GM18498 (cell line): ENCODE measurements at regions not wholly inside any gene's neighbourhood (a gene's known extent, or its start where the extent isn't known, plus 50 kb on each side); places are given as distances from the start of the nearest gene placed in this dataset.

Experiments used
- ATAC-seq: cut with Tn5 transposase; IDR thresholded peaks from one replicate; pipeline ENCODE4 v1.9.1; 2021; ENCODE audit warnings: mild to moderate bottlenecking, moderate library complexity; ENCODE audit not compliant: unreplicated experiment

DNA sequence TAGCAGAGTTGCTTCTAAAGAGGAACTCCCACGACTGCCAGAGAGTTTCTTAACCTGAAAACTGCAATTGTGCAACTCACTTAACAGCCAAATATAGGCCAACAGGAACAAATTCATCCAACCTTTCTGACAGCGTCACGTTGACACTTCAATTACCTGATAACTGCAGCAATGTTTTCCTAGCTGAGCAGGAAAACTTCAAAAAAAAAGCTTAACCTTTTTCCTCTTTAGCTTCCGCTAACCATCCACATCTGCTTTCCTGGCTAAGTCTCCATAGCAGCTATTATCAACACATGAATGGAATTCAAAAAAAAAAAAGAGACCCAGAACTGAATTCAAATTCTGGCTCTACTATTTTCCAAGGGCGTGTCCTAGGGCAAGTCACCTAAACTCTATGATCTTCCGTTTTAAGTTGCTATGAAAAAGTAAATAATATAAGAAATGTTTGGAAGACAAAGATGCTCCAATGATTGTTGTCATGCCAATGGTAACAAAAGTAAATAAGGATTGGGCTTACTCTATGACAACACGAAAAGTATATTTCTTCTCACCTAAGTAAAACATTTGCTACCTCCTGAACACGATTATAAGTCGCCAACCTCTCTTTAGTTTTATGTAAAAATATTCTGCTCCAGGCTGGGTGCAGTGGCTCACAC is 524.6 kb upstream of the JARID2 start:
- no peak for ATAC-seq

GRCh38 chr6:14722001-14722562 is 523.8 kb upstream of the JARID2 start:
- ATAC-seq, result no peak

GRCh38 chr6:14722704-14723103 is 523.2 kb upstream of the JARID2 start:
- no peak for ATAC-seq

GRCh38 chr6:14723535-14724086 is 522.3 kb upstream of the JARID2 start:
- no peak for ATAC-seq

DNA sequence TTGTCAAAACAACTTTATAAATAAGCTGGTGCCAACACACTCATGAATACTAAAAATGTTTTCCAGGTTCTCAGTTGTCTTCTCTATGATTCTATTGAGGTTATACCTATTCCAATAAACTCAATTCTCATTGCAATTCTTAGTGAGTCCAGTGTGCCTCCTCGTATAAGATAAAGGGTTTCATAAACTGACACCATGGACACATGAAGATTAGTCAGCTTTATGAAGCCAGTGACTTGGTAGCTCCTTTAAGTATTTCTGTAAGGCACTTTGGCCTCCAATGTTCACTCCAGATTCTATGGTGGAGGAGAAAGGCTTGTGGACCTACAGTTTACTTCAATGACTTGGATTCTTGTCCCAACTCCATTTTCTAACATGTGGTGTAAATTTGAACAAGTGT is 521.3 kb upstream of the JARID2 start:
- ATAC-seq, result no peak

DNA sequence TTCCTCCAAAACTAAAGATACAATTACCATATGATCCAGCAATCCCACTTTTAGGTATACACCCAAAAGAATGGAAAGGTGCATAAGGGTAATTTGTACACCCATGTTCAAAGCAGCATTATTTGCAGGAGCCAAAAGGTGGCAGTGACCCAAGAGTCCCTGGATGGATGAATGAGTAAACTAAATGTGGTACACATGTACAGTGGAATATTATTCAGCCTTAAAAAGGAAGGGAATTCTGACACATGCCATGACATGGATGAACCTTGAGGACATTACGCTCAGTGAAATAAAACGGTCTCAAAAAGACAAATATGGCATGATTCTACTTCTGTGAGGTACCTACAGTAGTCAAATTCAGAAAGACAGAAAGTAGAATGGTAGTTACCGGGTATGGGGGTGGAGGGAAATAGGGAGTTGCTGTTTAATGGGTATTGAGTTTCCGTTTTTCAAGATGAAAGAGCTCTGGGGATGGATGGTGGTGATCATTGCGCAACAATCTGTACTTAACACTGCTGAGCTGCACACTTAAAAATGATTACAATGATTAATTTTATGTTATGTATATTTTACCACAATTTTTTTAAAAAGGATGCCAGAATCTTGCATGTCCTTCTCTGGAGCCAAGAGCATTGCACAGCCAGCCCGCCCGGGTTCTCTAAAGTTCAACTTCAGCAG is 518.9 kb upstream of the JARID2 start:
- no peak for ATAC-seq

GRCh38 chr6:14727494-14728395 is 518.1 kb upstream of the JARID2 start:
- ATAC-seq, result no peak

- ATAC-seq, result no peak
Observed at GRCh38 chr6:14728396-14729024, 517.4 kb upstream of the JARID2 start.

DNA sequence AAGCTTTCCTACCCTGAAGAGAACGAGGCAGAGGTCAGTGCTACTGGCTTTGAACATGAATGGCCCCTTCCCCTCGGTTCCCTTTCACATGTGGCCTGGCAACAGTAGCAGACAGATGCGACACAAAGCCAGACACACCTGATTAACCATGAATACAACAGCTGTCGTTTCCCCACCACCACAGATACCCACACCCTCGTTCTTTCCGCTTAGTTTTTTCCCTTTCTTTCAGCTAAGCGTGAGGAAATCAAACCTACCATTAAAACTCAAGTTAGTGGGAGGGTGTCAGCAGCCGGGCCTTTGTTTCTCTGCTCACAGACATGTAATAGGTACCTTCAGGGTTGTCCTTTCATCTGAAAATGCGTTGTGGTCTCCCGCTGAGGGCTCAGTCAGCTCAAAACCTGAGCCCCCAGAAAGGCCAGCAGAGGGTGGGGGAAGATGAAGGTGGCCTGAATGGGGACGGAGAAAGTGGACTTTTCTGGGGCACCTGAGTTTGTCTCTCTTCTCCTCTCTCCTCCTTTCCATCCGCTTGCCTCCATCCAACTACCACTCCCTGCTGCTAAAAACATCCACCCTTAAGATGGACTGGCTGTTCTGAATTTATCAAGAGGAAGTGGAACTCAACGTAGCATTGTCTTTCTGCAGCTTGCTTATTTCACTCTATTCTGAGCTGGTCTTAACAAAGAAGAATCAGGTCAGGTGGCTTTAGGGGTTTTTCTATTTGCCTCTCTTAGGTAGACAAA is 516.6 kb upstream of the JARID2 start:
- ATAC-seq, result no peak

GRCh38 chr6:14730654-14731053 is 515.2 kb upstream of the JARID2 start:
- no peak for ATAC-seq

DNA sequence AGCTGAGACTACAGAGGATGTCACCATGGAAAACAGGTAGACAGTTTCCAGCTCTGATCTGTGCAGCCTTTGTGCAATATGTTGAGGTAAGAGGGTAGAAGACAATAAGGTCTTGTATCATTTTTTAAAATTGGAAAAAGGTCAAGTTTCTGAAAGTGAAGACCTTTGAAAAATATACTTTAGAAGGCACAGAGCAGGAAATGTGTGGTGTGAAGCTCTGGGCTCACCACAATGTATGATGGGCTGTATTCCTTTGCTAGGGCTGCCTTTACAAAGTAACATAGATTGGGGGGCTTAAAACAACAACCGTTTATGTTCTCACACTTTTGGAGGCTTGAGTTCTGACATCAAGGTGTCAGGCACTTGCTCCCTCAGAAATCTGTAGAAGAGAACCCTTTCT is 514.3 kb upstream of the JARID2 start:
- ATAC-seq, result no peak

DNA sequence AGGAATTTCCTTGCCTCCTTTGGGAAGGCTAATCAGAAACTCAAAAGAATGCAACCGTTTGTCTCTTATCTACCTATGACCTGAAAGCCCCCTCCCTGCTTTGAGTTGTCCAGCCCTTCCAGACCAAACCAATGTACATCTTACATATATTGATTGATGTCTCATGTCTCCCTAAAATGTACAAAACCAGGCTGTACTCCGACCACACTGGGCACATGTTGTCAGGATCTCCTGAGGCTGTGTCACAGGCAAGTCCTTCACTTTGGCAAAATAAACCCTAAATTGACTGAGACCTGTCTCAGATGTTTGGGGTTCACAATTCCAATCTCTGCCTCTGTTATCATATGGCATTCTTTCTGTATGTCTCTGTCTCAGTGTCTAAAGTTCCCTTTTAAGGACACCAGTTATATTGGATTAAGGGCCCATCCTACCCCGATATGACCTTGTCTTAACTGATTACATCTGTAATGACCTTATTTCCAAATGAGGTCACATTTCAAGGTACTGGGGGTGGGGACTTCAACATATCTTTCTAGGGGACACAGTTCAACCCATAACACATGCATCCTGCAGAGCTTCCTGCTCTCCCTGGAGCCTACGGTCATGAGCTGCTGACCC is 513.5 kb upstream of the JARID2 start:
- ATAC-seq, result no peak

DNA sequence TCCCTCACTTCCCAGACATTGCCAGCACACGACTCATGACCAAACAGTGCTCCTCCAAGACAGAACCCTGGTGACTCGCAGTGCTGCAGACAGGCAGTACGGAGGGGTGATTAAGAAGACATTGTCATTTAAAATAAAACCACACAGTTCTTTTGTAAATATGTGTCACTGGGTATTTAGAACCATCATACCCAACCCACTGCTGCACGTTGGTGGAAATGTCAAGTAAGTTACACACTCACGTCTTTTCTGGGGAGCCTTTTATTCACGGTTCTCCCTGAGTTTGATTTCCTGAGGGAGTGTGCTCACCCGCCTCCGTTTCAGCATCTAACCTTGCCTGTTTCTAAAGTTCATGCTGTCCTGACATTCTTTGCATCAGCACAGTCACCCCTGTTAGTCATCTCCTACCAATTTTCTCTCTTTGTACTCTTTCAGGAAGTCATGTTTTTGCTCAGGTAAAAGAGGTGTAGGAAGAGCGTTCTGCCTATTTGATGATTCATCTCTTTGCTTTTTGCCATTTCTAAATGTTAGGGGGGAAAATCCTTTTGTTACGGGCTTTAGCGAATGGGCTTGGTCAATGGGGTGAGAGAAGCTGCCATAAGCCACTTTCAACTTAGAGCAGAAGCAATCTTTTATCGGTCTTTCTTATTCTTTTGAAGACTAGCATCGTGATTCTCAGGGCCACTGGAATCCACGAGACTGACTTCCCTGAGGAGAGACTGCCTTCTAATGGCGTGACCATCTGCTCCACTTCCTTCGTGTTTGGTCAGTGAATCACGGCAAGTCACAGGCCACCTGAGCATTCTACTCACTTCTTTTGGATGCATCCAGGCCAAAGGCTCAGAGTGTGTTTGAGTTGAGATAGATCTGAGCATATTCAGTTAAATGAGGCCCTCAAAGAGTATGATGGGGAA is 512.8 kb upstream of the JARID2 start:
- ATAC-seq, result no peak

GRCh38 chr6:14734052-14734415 is 511.8 kb upstream of the JARID2 start:
- no peak for ATAC-seq

DNA sequence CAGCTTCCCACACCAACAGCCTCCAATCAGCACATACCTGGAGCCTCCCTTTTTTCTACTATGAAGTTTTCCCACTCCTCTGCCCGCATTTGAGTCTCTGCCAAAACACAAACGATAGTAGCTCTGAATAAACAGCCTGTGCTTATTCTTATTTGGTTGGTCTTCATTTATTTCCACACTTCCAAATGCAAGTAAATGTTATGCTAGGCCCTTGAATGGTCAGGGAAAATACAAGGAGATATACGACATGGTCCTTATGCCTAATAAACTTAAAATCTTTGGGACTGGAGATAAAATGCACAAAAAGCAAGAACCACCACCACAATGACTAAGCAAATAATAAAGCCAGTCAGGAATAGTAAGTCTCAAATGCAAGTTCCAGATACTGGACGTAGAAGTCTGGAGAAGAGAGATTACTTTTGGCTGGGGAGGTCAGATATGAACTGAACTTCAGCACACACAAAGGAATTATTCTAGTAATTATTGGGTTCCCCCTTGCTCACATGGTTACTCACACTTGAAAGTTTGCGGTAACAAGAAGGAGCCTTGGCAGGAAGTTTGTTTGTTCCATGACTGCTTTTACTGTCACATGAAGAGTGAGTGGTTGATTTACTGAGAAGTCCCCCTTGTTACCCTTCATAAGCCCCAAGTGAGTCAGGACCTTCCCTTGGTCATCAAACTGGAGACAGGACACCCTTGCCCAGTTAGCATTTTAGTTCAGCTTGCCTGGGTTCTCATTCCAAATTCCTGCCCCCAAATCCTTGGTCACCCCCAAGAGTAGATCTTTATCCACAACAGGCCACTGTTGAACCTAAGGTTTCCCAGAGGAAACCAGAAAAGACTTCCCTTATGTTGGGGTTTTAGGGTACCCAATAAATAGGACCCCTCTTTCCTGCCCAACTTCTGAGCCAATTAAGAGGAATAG is 511.2 kb upstream of the JARID2 start:
- ATAC-seq, result peak; percentile 82

DNA sequence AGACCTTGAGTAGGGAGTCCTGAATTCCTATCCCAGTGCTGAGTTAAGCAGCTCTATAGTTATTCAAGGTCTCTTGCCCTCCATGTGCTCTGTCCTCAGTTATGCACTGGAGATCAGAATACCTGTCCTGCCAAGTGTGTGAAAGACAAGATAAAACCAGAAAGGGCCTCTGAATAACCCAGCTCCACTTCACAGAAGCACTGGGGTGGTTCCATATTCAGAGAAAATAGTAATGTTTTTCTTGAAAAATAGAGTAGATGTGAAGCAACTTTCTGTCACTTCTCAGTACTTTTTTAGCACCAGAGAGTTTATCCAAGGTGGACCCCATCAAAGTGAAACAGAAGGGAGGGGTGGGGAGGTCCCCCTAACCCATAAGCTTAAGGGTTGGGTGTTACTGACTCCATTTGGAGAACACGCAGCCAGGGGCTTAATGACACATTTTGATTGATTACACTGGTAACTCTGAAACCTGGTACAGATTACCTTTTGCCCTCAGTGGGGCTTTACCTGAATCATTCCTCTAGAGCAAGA is 509.8 kb upstream of the JARID2 start:
- no peak for ATAC-seq

GRCh38 chr6:14736554-14736953 is 509.3 kb upstream of the JARID2 start:
- no peak for ATAC-seq
